H1 (cell line): ENCODE measurements at regions not wholly inside any gene's neighbourhood (a gene's known extent, or its start where the extent isn't known, plus 50 kb on each side); places are given as distances from the start of the nearest gene placed in this dataset.

Experiments used
- GTF2F1 ChIP-seq: IDR thresholded peaks from 2 replicates; pipeline ENCODE4 v1.6.1; 2012; ENCODE audit warnings: low read depth, low read length, improper control_type of control experiment, borderline replicate concordance
- POU5F1 ChIP-seq: IDR thresholded peaks from 2 replicates; pipeline ENCODE4 v1.6.1; 2011; ENCODE audit warnings: low read depth, mild to moderate bottlenecking, low read length, moderate library complexity
- SAP30 ChIP-seq: fragments of 300-600 bp; sonication (generic); IDR thresholded peaks from 2 replicates; pipeline ENCODE4 v1.7.1; 2012; ENCODE audit warnings: low read length, moderate library complexity, mild to moderate bottlenecking, inconsistent platforms; ENCODE audit not compliant: insufficient read depth, insufficient replicate concordance

DNA sequence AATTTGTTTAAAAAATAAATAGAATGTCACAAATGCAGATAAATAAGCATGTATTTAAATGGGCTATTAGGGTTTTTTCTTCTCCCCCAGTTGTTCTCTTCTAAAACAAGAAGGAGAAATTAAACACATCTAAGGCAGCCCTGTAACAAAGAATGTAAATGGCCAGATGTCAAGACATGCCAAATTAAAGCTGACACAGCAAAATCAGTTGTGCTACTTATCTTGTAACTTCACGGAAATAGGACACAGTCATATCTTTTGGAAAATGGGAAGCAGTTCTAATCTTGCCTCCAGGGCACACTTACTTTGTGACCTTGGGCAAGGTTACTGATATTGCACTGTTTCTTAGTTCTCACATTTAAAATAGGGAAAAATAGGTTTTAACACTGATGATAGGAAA is 200.1 kb upstream of the NRXN1 start:
- TF ChIP-seq SAP30 (no peak), POU5F1 (no peak), GTF2F1 (no peak)
